AG04450 (cell line): ENCODE measurements at regions not wholly inside any gene's neighbourhood (a gene's known extent, or its start where the extent isn't known, plus 50 kb on each side); places are given as distances from the start of the nearest gene placed in this dataset.
"Not testable (repeated sequence)": the region's sequence is repeated elsewhere in the genome, so short reads cannot be mapped to it uniquely, and the experiment has no call there.

Experiments used
- CTCF ChIA-PET: fragments of 300-600, 350-600 bp; formaldehyde crosslinking; extraction: SDS; loops from one replicate; lab custom pipeline; 2022; ENCODE audit warnings: antibody characterized with exemption, inconsistent platforms; lab: Charles Lee
- POLR2A ChIA-PET: fragments of 350-600 bp; formaldehyde crosslinking; extraction: SDS; loops from one replicate; lab custom pipeline; 2021; ENCODE audit warnings: antibody characterized with exemption, inconsistent platforms; lab: Yijun Ruan, JAX
- DNase-seq: peaks from one replicate; pipeline ENCODE4 v3.0.0-alpha.2; 2011; ENCODE audit warnings: low read depth, low spot score
- H3K27ac ChIP-seq: one replicate; pipeline ENCODE4 v1.5.1; 2012; ENCODE audit warnings: low read depth, low read length, control low read depth
- H3K27me3 ChIP-seq: one replicate; pipeline ENCODE4 v1.6.0; 2012; ENCODE audit warnings: low read length; ENCODE audit not compliant: control insufficient read depth, insufficient read depth
- H3K4me3 ChIP-seq: 2 replicates; pipeline ENCODE4 v1.5.1; 2011; ENCODE audit warnings: mild to moderate bottlenecking, low read depth, low read length, control low read depth
- H3K9me3 ChIP-seq: 2 replicates; pipeline ENCODE4 v1.5.1; 2012; ENCODE audit warnings: low read length; ENCODE audit not compliant: control insufficient read depth, insufficient read depth
- CTCF ChIP-seq: IDR thresholded peaks from 2 replicates; pipeline ENCODE4 v1.5.1; 2011; ENCODE audit warnings: low read depth, low read length, control low read depth, inconsistent platforms

GRCh38 chr3:95343228-95343627 is 1280.4 kb downstream of the NSUN3 start:
- Histone ChIP-seq H3K4me3 (no peak overlapping the region), H3K9me3 (no peaks in the 10 kb centered on the region), H3K27ac (no peak overlapping the region), H3K27me3 (no peaks in the 10 kb centered on the region)
- POLR2A ChIA-PET, result no interaction called here
- CTCF ChIA-PET, result no interaction called here
- no peak for TF ChIP-seq CTCF
- no peak for DNase-seq

GRCh38 chr3:95343767-95344166 is 1280.9 kb downstream of the NSUN3 start:
- POLR2A ChIA-PET, result no interaction called here
- no peak for TF ChIP-seq CTCF
- Histone ChIP-seq H3K9me3 (no peaks in the 10 kb centered on the region), H3K27ac (no peak overlapping the region), H3K27me3 (no peaks in the 10 kb centered on the region), H3K4me3 (no peak overlapping the region)
- no peak for DNase-seq
- CTCF ChIA-PET, result no interaction called here

- CTCF ChIA-PET, H3K9me3 ChIP-seq, H3K27me3 ChIP-seq, POLR2A ChIA-PET, H3K4me3 ChIP-seq, DNase-seq, H3K27ac ChIP-seq: not testable (repeated sequence)
These were observed 1285.1 kb downstream of the NSUN3 start for GRCh38 chr3:95347936-95348335.

GRCh38 chr3:95348879-95349278 is 1286.0 kb downstream of the NSUN3 start:
- CTCF ChIA-PET, result no interaction called here
- TF ChIP-seq CTCF, result no peak
- Histone ChIP-seq H3K27me3 (no peaks in the 10 kb centered on the region), H3K4me3 (no peak overlapping the region), H3K27ac (no peak overlapping the region), H3K9me3 (peaks cover 2% of the 10 kb centered on the region; the same call in 1 of the 2 replicates)
- POLR2A ChIA-PET, result no interaction called here
- DNase-seq, result no peak

- ChIA-PET CTCF (no interaction called here), POLR2A (no interaction called here)
- DNase-seq, result no peak
- Histone ChIP-seq H3K27ac (no peak overlapping the region), H3K9me3 (peaks cover 2% of the 10 kb centered on the region; the same call in 1 of the 2 replicates), H3K4me3 (no peak overlapping the region), H3K27me3 (no peaks in the 10 kb centered on the region)
- TF ChIP-seq CTCF, result no peak
These were observed 1287.2 kb downstream of the NSUN3 start for GRCh38 chr3:95350049-95350448.

GRCh38 chr3:95351158-95351557 is 1288.3 kb downstream of the NSUN3 start:
- DNase-seq, result no peak
- ChIA-PET POLR2A (no interaction called here), CTCF (no interaction called here)
- no peaks in the 10 kb centered on the region for H3K27me3 ChIP-seq
- H3K9me3 ChIP-seq, result peaks cover 2% of the 10 kb centered on the region; the same call in 1 of the 2 replicates
- no peak overlapping the region for H3K27ac ChIP-seq
- no peak overlapping the region for H3K4me3 ChIP-seq
- no peak for TF ChIP-seq CTCF
